CD14-positive monocyte (primary cell): ENCODE measurements at regions not wholly inside any gene's neighbourhood (a gene's known extent, or its start where the extent isn't known, plus 50 kb on each side); places are given as distances from the start of the nearest gene placed in this dataset.

ENCODE experiments used
- DNase-seq, 3 donors: peaks; one replicate each; pipeline ENCODE4 v3.0.0-alpha.2; 2011 to 2022
- H2AFZ ChIP-seq: 2 replicates; pipeline ENCODE4 v1.6.0; 2012; ENCODE audit warnings: mild to moderate bottlenecking, low read depth, low read length, inconsistent platforms; ENCODE audit not compliant: insufficient read depth, poor library complexity, severe bottlenecking
- H3K27ac ChIP-seq, 2 donors: 1 replicate in 1 of 2; 2 replicates in 1 of 2; pipeline ENCODE4 v1.5.1; 2012 to 2013; ENCODE audit warnings: low read length in 2 of 2, control low read depth in 1 of 2, inconsistent platforms in 1 of 2, low read depth in 1 of 2, mild to moderate bottlenecking in 1 of 2
- H3K27me3 ChIP-seq, 2 donors: one replicate each; pipeline versions ENCODE4 v1.6.0 to v1.6.1; 2011 to 2013; ENCODE audit warnings: low read length in 2 of 2; ENCODE audit not compliant: control insufficient read depth in 2 of 2, insufficient read depth in 2 of 2
- H3K36me3 ChIP-seq, 2 donors: replicated peaks in 1 of 2; 1 replicate in 1 of 2; 2 replicates in 1 of 2; pipeline versions ENCODE4 v1.5.1 to v1.6.1; 2012 to 2013; ENCODE audit warnings: low read length in 2 of 2, control low read depth in 1 of 2, inconsistent platforms in 1 of 2, mild to moderate bottlenecking in 1 of 2; ENCODE audit not compliant: insufficient read depth in 2 of 2, control insufficient read depth in 1 of 2
- H3K4me1 ChIP-seq, 2 donors: 1 replicate in 1 of 2; 2 replicates in 1 of 2; pipeline versions ENCODE4 v1.5.1 to v1.6.1; 2012 to 2013; ENCODE audit warnings: low read length in 2 of 2, control low read depth in 1 of 2, inconsistent platforms in 1 of 2, mild to moderate bottlenecking in 1 of 2, moderate library complexity in 1 of 2; ENCODE audit not compliant: insufficient read depth in 2 of 2, control insufficient read depth in 1 of 2
- H3K4me2 ChIP-seq: replicated peaks from 2 replicates; pipeline ENCODE3; 2012; ENCODE audit warnings: low read length, moderate library complexity, mild to moderate bottlenecking; ENCODE audit not compliant: poor library complexity, severe bottlenecking; ENCODE audit errors: extremely low read depth
- H3K4me3 ChIP-seq, 3 experiments: fragments of 200-600 bp in 1 of 3; sonication (generic) in 1 of 3; replicated peaks in 1 of 3; 1 replicate in 2 of 3; 2 replicates in 1 of 3; pipeline ENCODE4 v1.5.1; 2011 to 2013; ENCODE audit warnings: low read length in 3 of 3, mild to moderate bottlenecking in 3 of 3, control low read depth in 2 of 3, low read depth in 2 of 3, inconsistent platforms in 1 of 3, moderate library complexity in 1 of 3
- H3K79me2 ChIP-seq: 2 replicates; pipeline ENCODE4 v1.6.0; 2012; ENCODE audit warnings: mild to moderate bottlenecking, control low read depth, inconsistent platforms, low read length, moderate library complexity; ENCODE audit not compliant: insufficient read depth
- H3K9ac ChIP-seq: 2 replicates; pipeline ENCODE4 v1.6.0; 2017; ENCODE audit warnings: low read length, mild to moderate bottlenecking; ENCODE audit not compliant: insufficient read depth, poor library complexity, severe bottlenecking
- H3K9me3 ChIP-seq, 2 donors: replicated peaks in 1 of 2; 1 replicate in 1 of 2; 2 replicates in 1 of 2; pipeline versions ENCODE4 v1.5.1 to v1.6.1; 2012 to 2013; ENCODE audit warnings: low read length in 2 of 2, control low read depth in 1 of 2; ENCODE audit not compliant: control insufficient read depth in 1 of 2, insufficient read depth in 1 of 2
- H4K20me1 ChIP-seq: 2 replicates; pipeline ENCODE4 v1.6.0; 2012; ENCODE audit warnings: mild to moderate bottlenecking, low read length, control low read depth, moderate library complexity; ENCODE audit not compliant: insufficient read depth
- H3K27ac Mint-ChIP-seq, 7 donors: one replicate each; pipeline ENCODE4 v1.8.0; 2020; ENCODE audit warnings: mild to moderate bottlenecking in 7 of 7, mixed read lengths in 7 of 7, moderate library complexity in 6 of 7, inconsistent platforms in 2 of 7
- H3K27me3 Mint-ChIP-seq, 3 donors: one replicate each; pipeline ENCODE4 v1.8.0; 2021 to 2022; ENCODE audit warnings: low read depth in 3 of 3, mild to moderate bottlenecking in 3 of 3, mixed read lengths in 3 of 3, moderate library complexity in 3 of 3, inconsistent platforms in 1 of 3
- H3K36me3 Mint-ChIP-seq, 2 donors: one replicate each; pipeline ENCODE4 v1.8.0; 2020; ENCODE audit warnings: mixed read lengths in 2 of 2, inconsistent platforms in 1 of 2, mild to moderate bottlenecking in 1 of 2
- H3K4me1 Mint-ChIP-seq: one replicate; pipeline ENCODE4 v1.8.0; 2020; ENCODE audit warnings: mild to moderate bottlenecking, mixed read lengths
- H3K4me3 Mint-ChIP-seq, 2 donors: one replicate each; pipeline ENCODE4 v1.8.0; 2020; ENCODE audit warnings: mild to moderate bottlenecking in 2 of 2, mixed read lengths in 2 of 2, moderate library complexity in 1 of 2
- H3K9me3 Mint-ChIP-seq, 7 donors: one replicate each; pipeline ENCODE4 v1.8.0; 2020 to 2022; ENCODE audit warnings: mixed read lengths in 7 of 7, mild to moderate bottlenecking in 6 of 7, moderate library complexity in 6 of 7, inconsistent platforms in 2 of 7
- CTCF ChIP-seq: fragments of 200-600 bp; IDR thresholded peaks from one replicate; pipeline ENCODE4 v1.8.0; 2022; ENCODE audit warnings: antibody characterized with exemption, mild to moderate bottlenecking
- WGBS: methylation state at CpG from one replicate; pipeline ENCODE4 v1.1.5; 2013; ENCODE audit warnings: missing lambda C conversion rate; ENCODE audit not compliant: insufficient coverage; 5-methylcytosine and 5-hydroxymethylcytosine counted together
- intact Hi-C, 2 donors: fragments of 100-400 bp; cut with micrococcal nuclease; formaldehyde crosslinking; loops; one replicate each; pipeline versions ENCODE4 v1.15.0 to v1.15.1; 2023

GRCh38 chr7:115352375-115352774 is 430.5 kb downstream of the MDFIC start:
- Histone ChIP-seq H3K9ac (no peak overlapping the region), H3K9me3 (no peaks in the 10 kb centered on the region), H3K27me3 (no peaks in the 10 kb centered on the region), H3K79me2 (no peaks in the 10 kb centered on the region), H2AFZ (no peak overlapping the region), H3K4me3 (no peak overlapping the region), H3K36me3 (no peaks in the 10 kb centered on the region), H3K4me2 (no peak overlapping the region), H3K27ac (no peak overlapping the region), H3K4me1 (no peaks in the 10 kb centered on the region), H4K20me1 (no peaks in the 10 kb centered on the region)
- Mint-ChIP-seq H3K4me1 (no peaks in the 10 kb centered on the region), H3K27ac (no peak overlapping the region), H3K9me3 (no peaks in the 10 kb centered on the region), H3K4me3 (no peak overlapping the region), H3K27me3 (peaks cover 0 to 3% (median under 1%) of the 10 kb centered on the region in 3 donors), H3K36me3 (no peaks in the 10 kb centered on the region)
- DNase-seq, result peak in 1 of 3 donors; percentile 15
- WGBS, result 100% methylated on average over 1 of the region's 2 CpGs
- intact Hi-C loops, result no loop called here
- TF ChIP-seq CTCF, result no peak

- Mint-ChIP-seq H3K27me3 (peaks cover 0 to 3% (median 2%) of the 10 kb centered on the region in 3 donors), H3K4me1 (no peaks in the 10 kb centered on the region), H3K9me3 (no peaks in the 10 kb centered on the region), H3K4me3 (no peak overlapping the region), H3K27ac (no peak overlapping the region), H3K36me3 (no peaks in the 10 kb centered on the region)
- H3K27me3 ChIP-seq, result no peaks in the 10 kb centered on the region
- no peak overlapping the region for H3K4me3 ChIP-seq
- no peak for DNase-seq
- H3K27ac ChIP-seq, result no peak overlapping the region
- no peaks in the 10 kb centered on the region for H3K9me3 ChIP-seq
- intact Hi-C loops, result no loop called here
- no CpG with 5 or more reads among the region's 1 CpG for WGBS
- H3K4me2 ChIP-seq, result no peak overlapping the region
- H3K9ac ChIP-seq, result no peak overlapping the region
- H3K36me3 ChIP-seq, result no peaks in the 10 kb centered on the region
- no peaks in the 10 kb centered on the region for H3K79me2 ChIP-seq
- no peak overlapping the region for H2AFZ ChIP-seq
- no peaks in the 10 kb centered on the region for H3K4me1 ChIP-seq
- H4K20me1 ChIP-seq, result no peaks in the 10 kb centered on the region
- no peak for TF ChIP-seq CTCF
Observed at GRCh38 chr7:115350764-115351163, 428.9 kb downstream of the MDFIC start.
